Ovary (tissue), 7 donors: ENCODE measurements at regions not wholly inside any gene's neighbourhood (a gene's known extent, or its start where the extent isn't known, plus 50 kb on each side); places are given as distances from the start of the nearest gene placed in this dataset.

Source experiments
- DNase-seq, 5 donors: peaks; one replicate each; pipeline ENCODE4 v3.0.0-alpha.2; 2019 to 2020
- H3K27ac ChIP-seq, 2 donors: fragments of 200-600 bp; one replicate each; pipeline versions ENCODE4 v1.5.1 to v1.8.0; 2019 to 2022
- H3K27me3 ChIP-seq: fragments of 200-600 bp; one replicate; pipeline ENCODE4 v1.8.0; 2022
- H3K36me3 ChIP-seq: fragments of 200-600 bp; sonication (generic); one replicate; pipeline ENCODE4 v1.5.1; 2019
- H3K4me1 ChIP-seq: one replicate; pipeline ENCODE4 v1.8.1; 2013; ENCODE audit warnings: mild to moderate bottlenecking, moderate library complexity; ENCODE audit not compliant: insufficient read depth
- H3K4me3 ChIP-seq: fragments of 200-600 bp; sonication (generic); one replicate; pipeline ENCODE4 v1.5.1; 2017
- H3K9me3 ChIP-seq, 2 donors: fragments of 200-600 bp in 1 of 2; sonication (generic) in 1 of 2; one replicate each; pipeline versions ENCODE4 v1.5.1 to v1.8.1; 2013 to 2019; ENCODE audit warnings: mild to moderate bottlenecking in 1 of 2, moderate library complexity in 1 of 2
- EP300 ChIP-seq: sonication (generic); formaldehyde crosslinking; IDR thresholded peaks from one replicate; pipeline ENCODE4 v1.6.1; 2017; ENCODE audit warnings: antibody characterized with exemption
- POLR2A ChIP-seq: fragments of 450-650 bp; IDR thresholded peaks from one replicate; pipeline ENCODE4 v1.6.1; 2017; ENCODE audit warnings: antibody characterized with exemption, mild to moderate bottlenecking, moderate library complexity
- WGBS, 3 donors: extraction: QIAGEN DNeasy Blood & Tissue Kit in 1 of 3; methylation state at CpG; one replicate each; pipeline versions ENCODE4 v1.1.5 to v1.1.7; 2013 to 2017; 5-methylcytosine and 5-hydroxymethylcytosine counted together
- intact Hi-C, 4 donors: fragments of 100-400 bp; cut with DNase I; formaldehyde crosslinking; loops; one replicate each; pipeline versions ENCODE4 v1.11.0 to v1.15.1; 2022 to 2023
- TF ChIP-seq, protein P1 (sequence below), 3 donors: fragments of 450-650 bp in 2 of 3; fragments of 200-600 bp in 1 of 3; IDR thresholded peaks; one replicate each; pipeline versions ENCODE4 v1.5.1 to v1.8.0; 2016 to 2022; ENCODE audit warnings: antibody characterized with exemption in 3 of 3, mild to moderate bottlenecking in 1 of 3
- donor health status: DM: no; HTN: no; CAD: no; lungs with moderate emphysema.
- donor health status: DM: no; HTN: no; CAD: no.
- donor health status: Bipolar disorder and iron deficiency.
- donor health status: DM: no; HTN: no; CAD: no.
- donor health status: DM: yes; HTN: yes; CAD: no.

DNA sequence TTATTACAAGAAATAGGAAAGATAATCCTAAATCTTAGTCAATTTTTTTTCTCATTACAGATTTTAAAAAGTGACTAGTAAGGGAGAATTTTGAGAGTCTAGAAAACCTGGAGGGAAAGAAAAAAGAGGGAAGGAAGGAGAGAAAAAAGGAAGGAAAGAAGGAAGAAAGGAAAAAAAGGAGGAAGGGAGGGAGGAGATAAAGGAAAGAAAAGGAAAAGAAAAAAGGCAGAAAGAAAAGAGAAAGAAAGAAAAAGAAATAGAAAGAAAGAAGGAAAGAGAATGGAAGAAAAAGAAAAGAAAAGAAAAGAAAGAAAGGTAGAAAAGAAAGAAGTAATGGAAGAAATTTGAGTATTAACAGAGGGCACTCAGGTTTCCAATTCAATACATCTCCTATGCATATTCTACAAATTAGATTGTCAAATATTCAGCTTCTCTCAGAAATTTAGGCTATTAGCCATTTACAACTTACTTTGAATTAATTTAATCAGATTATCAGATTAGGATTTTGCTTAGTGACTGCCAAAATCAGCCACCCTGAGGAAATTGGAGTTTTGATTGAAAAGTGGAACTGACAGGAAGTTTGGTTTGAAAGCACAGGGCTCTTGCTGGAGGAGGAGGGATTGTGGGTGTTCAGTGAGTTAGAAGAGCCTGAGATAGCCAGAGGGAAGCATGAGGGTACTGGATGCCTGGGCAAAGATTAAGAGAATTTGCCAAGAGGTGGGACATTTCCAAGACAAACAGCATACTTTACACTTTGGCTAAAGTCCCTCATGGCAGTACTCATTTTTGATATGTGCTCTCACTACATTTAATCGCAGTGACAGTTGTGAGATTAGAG, 677.8 kb downstream of the USP25 start:
- intact Hi-C loops = no loop called here
- Histone ChIP-seq H3K9me3 (no peaks in the 10 kb centered on the region), H3K4me1 (peaks cover 3% of the 10 kb centered on the region), H3K4me3 (no peak overlapping the region), H3K27ac (no peak overlapping the region), H3K36me3 (no peaks in the 10 kb centered on the region), H3K27me3 (no peaks in the 10 kb centered on the region)
- WGBS, 3 donors = 88 to 89% (median 88%) methylated on average over 1 of the region's 1 CpG
- no peak for DNase-seq
- TF ChIP-seq, protein P1, sequence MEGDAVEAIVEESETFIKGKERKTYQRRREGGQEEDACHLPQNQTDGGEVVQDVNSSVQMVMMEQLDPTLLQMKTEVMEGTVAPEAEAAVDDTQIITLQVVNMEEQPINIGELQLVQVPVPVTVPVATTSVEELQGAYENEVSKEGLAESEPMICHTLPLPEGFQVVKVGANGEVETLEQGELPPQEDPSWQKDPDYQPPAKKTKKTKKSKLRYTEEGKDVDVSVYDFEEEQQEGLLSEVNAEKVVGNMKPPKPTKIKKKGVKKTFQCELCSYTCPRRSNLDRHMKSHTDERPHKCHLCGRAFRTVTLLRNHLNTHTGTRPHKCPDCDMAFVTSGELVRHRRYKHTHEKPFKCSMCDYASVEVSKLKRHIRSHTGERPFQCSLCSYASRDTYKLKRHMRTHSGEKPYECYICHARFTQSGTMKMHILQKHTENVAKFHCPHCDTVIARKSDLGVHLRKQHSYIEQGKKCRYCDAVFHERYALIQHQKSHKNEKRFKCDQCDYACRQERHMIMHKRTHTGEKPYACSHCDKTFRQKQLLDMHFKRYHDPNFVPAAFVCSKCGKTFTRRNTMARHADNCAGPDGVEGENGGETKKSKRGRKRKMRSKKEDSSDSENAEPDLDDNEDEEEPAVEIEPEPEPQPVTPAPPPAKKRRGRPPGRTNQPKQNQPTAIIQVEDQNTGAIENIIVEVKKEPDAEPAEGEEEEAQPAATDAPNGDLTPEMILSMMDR (IDR thresholded peaks at IDR 0.05) = no peak
- TF ChIP-seq POLR2A (no peak), EP300 (no peak)

DNA sequence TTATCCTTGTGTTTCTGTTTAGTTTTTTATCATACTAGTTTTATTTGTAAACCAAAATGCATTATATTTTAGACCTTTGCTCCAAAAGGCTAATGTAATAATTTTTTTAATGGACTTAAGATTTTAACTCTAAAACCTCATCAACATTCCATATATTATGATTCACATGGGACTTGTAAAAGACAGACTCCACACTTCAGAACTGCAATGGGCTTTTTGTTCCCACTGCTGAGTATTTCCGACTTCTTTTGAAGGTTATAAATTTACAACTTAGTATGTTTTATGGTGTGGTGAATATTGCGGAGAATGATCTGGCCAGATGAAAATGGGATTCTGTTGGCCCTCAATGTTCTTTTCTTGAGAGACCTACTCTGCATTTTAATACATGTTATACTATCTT, 678.5 kb downstream of the USP25 start:
- Histone ChIP-seq H3K4me1 (peaks cover 3% of the 10 kb centered on the region), H3K27me3 (no peaks in the 10 kb centered on the region), H3K27ac (no peak overlapping the region), H3K4me3 (no peak overlapping the region), H3K36me3 (no peaks in the 10 kb centered on the region), H3K9me3 (no peaks in the 10 kb centered on the region)
- no peak for DNase-seq
- no peak for TF ChIP-seq EP300
- TF ChIP-seq, protein P1 (IDR thresholded peaks at IDR 0.05) = no peak
- TF ChIP-seq POLR2A = no peak
- WGBS, 3 donors = 80 to 94% (median 94%) methylated on average over 2 of the region's 2 CpGs
- intact Hi-C loops = no loop called here

- TF ChIP-seq EP300 (no peak), POLR2A (no peak)
- TF ChIP-seq, protein P1 (IDR thresholded peaks at IDR 0.05) = no peak
- no peak for DNase-seq
- H3K27me3 ChIP-seq = no peaks in the 10 kb centered on the region
- no peaks in the 10 kb centered on the region for H3K36me3 ChIP-seq
- WGBS, 3 donors = 92 to 97% (median 93%) methylated on average over 2 of the region's 2 CpGs
- no peak overlapping the region for H3K4me3 ChIP-seq
- H3K9me3 ChIP-seq = no peaks in the 10 kb centered on the region
- H3K4me1 ChIP-seq = peaks cover 3% of the 10 kb centered on the region
- H3K27ac ChIP-seq = no peak overlapping the region
- intact Hi-C loops = no loop called here
Measured at GRCh38 chr21:16409352-16409751, 679.6 kb downstream of the USP25 start.

GRCh38 chr21:16418226-16418625, 688.4 kb downstream of the USP25 start:
- Histone ChIP-seq H3K4me3 (peak overlapping the region; percentile 4), H3K27ac (peak overlapping the region in 1 of 2 donors; percentile 87), H3K9me3 (no peaks in the 10 kb centered on the region), H3K27me3 (no peaks in the 10 kb centered on the region), H3K36me3 (no peaks in the 10 kb centered on the region), H3K4me1 (peaks cover 4% of the 10 kb centered on the region)
- no peak for DNase-seq
- no peak for TF ChIP-seq EP300
- TF ChIP-seq, protein P1 (IDR thresholded peaks at IDR 0.05) = no peak
- no peak for TF ChIP-seq POLR2A
- 0 to 7% (median 7%) methylated on average over 2 of the region's 2 CpGs for WGBS, 3 donors
- intact Hi-C loops = no loop called here
